ENCODE measurements at regions not wholly inside any gene's neighbourhood (a gene's known extent, or its start where the extent isn't known, plus 50 kb on each side); places are given as distances from the start of the nearest gene placed in this dataset.

DNA sequence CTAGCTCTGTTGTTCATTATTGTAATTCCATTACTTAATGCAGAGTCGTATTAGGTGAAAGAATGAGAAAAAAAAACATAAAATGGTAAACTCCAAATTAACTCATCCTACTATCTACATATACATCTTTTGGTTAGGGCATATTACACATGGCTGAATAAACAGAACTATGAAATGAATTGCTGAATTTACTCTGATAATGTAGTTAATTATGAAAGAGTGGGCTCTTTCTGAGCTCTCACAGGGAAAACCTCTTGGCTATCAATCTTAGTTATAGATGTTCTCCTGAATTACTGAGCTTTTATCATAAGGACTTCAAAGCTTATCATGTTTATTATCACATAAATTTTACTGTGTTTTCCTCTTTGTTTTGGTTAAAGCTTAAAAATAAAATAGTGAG is 798.5 kb upstream of the MDGA2 start:
- H3K9me3 ChIP-seq = peaks cover 3% of the 10 kb centered on the region; the same call in 1 of the 2 replicates
- H3K4me2 ChIP-seq = no peak overlapping the region
- H3K36me3 ChIP-seq = no peaks in the 10 kb centered on the region
- no peaks in the 10 kb centered on the region; the same call in 1 of the 2 replicates for H3K4me1 ChIP-seq
- H3K4me3 ChIP-seq = no peak overlapping the region
- H3K27ac ChIP-seq = no peak overlapping the region
- H3K27me3 ChIP-seq = no peaks in the 10 kb centered on the region
- H4K20me1 ChIP-seq = no peaks in the 10 kb centered on the region
- no peak for TF ChIP-seq Cebpa-rat (IDR thresholded peaks at IDR 0.05)
- no peak overlapping the region for H3K9ac ChIP-seq

DNA sequence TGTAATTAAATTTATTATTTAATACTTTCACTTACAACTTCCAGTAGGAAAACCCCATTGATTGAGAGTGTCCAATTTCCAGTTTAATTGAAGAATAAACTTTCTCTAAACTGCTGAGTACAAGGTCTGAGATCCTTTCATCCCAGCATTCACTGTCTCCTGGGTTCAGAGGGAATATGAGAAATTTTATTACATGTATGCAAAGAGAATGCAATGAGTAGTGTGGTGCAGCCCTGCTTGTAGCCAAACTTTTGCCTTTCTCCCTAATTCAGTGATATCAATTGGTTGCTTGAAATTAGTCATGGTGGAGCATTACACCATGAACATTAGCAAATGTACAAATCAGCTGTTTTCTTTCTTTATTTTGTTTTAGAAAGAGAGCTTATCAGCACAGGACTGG is 780.6 kb upstream of the MDGA2 start:
- Histone ChIP-seq H3K4me1 (no peaks in the 10 kb centered on the region), H3K27ac (no peak overlapping the region), H3K9ac (no peak overlapping the region), H3K36me3 (no peaks in the 10 kb centered on the region), H4K20me1 (no peaks in the 10 kb centered on the region), H3K4me3 (no peak overlapping the region), H3K27me3 (no peaks in the 10 kb centered on the region), H3K4me2 (no peak overlapping the region), H3K9me3 (no peaks in the 10 kb centered on the region)
- no peak for TF ChIP-seq Cebpa-rat (IDR thresholded peaks at IDR 0.05)

DNA sequence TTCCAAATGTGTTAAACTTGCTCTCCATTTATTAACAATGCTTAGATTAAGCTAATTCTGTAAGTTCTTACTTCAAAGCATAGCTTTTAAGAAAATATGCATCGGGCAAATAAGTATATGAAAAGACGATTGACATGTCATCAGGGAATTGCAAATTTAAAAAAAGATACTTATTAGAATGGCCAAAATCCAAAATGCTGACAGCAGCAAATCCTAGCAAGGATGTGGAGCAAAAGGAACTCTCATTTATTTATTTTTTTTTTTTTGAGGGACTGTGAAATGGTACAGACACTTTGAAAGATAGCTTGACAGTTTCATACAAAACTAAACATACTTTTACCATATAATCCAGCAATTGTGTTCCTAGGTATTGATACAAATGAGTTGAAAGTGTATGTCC is 779.5 kb upstream of the MDGA2 start:
- Histone ChIP-seq H3K9ac (no peak overlapping the region), H4K20me1 (no peaks in the 10 kb centered on the region), H3K9me3 (no peaks in the 10 kb centered on the region), H3K27me3 (no peaks in the 10 kb centered on the region), H3K27ac (no peak overlapping the region), H3K4me2 (no peak overlapping the region), H3K4me3 (no peak overlapping the region), H3K36me3 (no peaks in the 10 kb centered on the region), H3K4me1 (no peaks in the 10 kb centered on the region)
- TF ChIP-seq Cebpa-rat (IDR thresholded peaks at IDR 0.05) = no peak

DNA sequence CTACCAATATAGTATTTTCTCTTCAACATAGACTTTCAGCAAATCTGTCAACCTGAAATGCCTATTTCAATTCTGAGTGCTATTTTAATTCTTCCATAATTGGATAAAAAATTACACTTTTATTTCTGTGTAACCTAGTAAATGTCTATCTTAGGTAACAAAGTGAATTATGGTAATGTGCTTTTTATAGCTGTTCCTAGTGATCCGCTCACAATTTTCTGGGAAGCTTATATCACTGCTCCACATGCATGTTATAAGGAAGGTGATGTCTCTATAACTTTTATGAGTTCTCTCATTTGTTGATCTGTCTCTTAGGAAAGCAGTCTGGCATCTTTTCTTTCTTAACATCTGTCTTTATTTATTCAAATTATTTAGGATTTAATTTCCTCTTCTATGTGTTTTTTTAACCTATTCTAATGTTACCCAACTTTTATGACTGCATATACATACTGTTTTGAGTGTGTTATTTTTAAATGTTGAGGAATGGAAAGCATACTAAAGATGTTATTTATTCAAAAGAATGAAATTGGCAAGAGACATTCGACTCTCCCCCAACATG is 777.1 kb upstream of the MDGA2 start:
- Histone ChIP-seq H3K27me3 (no peaks in the 10 kb centered on the region), H3K36me3 (no peaks in the 10 kb centered on the region), H3K4me3 (no peak overlapping the region), H4K20me1 (no peaks in the 10 kb centered on the region), H3K27ac (no peak overlapping the region), H3K4me1 (no peaks in the 10 kb centered on the region), H3K4me2 (no peak overlapping the region), H3K9ac (no peak overlapping the region), H3K9me3 (no peaks in the 10 kb centered on the region)
- TF ChIP-seq Cebpa-rat (IDR thresholded peaks at IDR 0.05) = no peak

DNA sequence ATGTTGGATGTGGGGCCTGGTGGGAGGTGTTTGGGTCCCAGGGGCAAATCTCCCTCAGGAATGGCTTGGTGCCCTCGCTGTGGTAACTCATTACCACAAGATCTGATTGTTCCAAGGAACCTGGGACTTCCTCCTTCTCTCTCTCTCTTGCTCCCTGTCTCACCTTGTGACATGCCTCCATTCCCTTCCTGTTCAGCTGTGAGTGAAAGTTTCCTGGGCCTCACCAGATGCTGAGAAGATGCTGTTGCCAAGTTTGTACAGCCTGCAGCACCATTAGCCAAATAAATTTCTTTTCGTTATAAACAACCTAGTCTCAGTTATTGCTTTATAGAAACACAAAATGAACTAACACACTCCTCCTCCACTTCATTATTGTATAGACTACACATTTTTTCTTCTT is 759.8 kb upstream of the MDGA2 start:
- Histone ChIP-seq H3K4me3 (no peak overlapping the region), H3K9me3 (no peaks in the 10 kb centered on the region), H3K4me2 (no peak overlapping the region), H3K27me3 (no peaks in the 10 kb centered on the region), H3K4me1 (no peaks in the 10 kb centered on the region), H3K36me3 (no peaks in the 10 kb centered on the region), H3K9ac (no peak overlapping the region), H3K27ac (no peak overlapping the region), H4K20me1 (no peaks in the 10 kb centered on the region)
- TF ChIP-seq Cebpa-rat (IDR thresholded peaks at IDR 0.05) = no peak

DNA sequence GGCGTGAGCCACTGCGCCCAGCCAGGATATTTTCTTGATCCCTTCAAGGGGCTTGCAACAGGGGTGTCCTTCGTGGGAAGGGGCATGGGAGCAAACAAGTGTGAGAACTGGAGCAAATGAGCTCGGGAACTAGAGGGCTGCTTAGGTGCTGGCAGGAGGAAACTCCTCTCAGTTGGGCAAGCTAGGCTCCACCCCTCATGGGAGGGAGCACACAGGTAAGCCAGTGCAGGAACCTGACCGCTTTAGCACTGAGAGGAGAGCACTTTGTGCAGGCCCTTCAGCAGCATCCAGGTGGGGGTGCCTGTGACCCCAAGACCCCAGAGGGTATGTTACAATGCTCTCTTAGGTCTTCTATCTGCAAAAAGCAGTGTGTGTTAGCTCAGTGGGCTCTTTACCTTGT is 755.4 kb upstream of the MDGA2 start:
- no peak for TF ChIP-seq Cebpa-rat (IDR thresholded peaks at IDR 0.05)
- Histone ChIP-seq H3K4me1 (no peaks in the 10 kb centered on the region), H3K27ac (no peak overlapping the region), H3K4me2 (no peak overlapping the region), H3K9ac (no peak overlapping the region), H4K20me1 (no peaks in the 10 kb centered on the region), H3K27me3 (no peaks in the 10 kb centered on the region), H3K9me3 (no peaks in the 10 kb centered on the region), H3K36me3 (no peaks in the 10 kb centered on the region), H3K4me3 (no peak overlapping the region)

DNA sequence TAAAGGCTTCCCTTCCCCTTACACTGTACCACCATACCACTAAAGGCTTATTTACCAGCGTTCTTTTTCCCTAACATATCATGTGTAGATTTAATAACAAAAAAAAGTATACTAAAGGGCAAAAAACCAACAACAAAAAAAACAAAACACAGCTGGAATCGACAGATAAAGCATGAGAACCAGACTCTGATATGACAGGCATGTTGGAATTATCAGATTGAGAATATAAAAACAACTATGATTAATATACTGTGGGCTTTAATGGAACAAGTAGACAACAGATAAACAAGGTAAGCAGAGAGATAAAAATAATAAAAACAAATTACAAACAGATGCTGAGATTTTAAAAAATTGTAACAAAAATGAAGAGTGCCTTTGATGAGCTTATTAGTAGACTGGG is 754.1 kb upstream of the MDGA2 start:
- Histone ChIP-seq H3K4me2 (no peak overlapping the region), H4K20me1 (no peaks in the 10 kb centered on the region), H3K4me1 (no peaks in the 10 kb centered on the region), H3K9ac (no peak overlapping the region), H3K36me3 (no peaks in the 10 kb centered on the region), H3K27me3 (no peaks in the 10 kb centered on the region), H3K4me3 (no peak overlapping the region), H3K27ac (no peak overlapping the region), H3K9me3 (no peaks in the 10 kb centered on the region)
- no peak for TF ChIP-seq Cebpa-rat (IDR thresholded peaks at IDR 0.05)

DNA sequence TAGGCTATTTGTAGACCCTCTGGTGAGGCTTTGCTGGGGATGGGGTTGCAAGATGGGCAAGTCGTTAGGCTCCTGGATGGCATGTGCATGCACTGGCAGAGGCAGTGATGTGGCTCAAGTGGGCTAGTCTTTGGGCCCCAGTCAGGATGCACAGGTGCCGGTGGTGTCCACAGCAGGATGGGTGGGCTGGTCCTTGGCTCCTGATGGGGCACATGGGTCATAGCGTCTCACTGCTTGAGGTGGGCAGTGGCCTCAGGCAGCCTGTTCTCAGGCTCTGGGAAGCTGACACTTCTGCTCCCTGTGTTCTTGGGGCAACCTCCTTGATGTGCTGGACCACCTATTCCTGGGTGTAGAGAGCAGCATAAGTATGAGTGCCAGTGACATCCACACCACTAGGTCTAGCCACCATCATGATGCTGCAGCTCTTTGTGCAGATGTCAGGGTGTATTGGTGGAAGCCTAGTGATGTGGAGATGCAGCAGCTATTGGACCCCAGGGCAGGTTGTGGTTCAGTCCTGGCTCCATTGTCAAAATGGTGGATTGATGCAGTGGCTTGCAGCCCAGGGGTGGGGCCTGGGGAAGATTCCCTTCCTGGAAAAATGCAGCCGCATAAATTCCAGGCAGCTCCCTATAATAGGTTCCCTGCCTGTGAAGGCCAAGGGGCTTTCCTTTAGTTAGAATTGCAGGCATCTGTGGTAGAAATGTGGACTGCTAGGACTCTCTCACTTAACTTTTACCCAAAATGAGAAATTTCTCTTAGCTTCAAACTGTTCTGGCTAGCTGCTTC is 742.5 kb upstream of the MDGA2 start:
- Histone ChIP-seq H3K4me2 (no peak overlapping the region), H3K4me1 (no peaks in the 10 kb centered on the region), H3K27ac (no peak overlapping the region), H3K9me3 (peaks cover 13% of the 10 kb centered on the region), H3K36me3 (no peaks in the 10 kb centered on the region), H3K9ac (no peak overlapping the region), H3K4me3 (no peak overlapping the region), H3K27me3 (no peaks in the 10 kb centered on the region), H4K20me1 (no peaks in the 10 kb centered on the region)
- TF ChIP-seq Cebpa-rat (IDR thresholded peaks at IDR 0.05) = no peak

DNA sequence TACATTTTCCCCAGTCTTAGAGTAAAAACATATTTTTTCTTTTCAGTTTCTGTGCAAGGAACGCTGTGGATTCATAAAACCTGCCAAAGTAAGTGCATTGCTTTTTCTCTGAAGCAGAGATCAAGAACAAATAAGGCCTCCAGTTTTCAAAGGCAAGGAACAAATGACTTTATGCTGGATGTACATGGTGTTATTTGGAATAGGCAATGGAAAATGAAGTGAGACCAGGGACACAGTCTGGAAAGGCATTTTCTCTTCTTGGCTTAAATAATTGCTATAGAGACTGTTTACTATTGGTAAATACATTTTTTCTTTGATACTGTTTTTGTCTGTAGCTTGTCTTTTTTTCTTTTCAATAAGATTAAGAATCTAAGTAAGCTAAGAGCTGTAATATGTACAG is 725.9 kb upstream of the MDGA2 start:
- no peak overlapping the region for H3K4me2 ChIP-seq
- no peak overlapping the region for H3K9ac ChIP-seq
- TF ChIP-seq Cebpa-rat (IDR thresholded peaks at IDR 0.05) = no peak
- H3K4me3 ChIP-seq = no peak overlapping the region
- peaks cover 5% of the 10 kb centered on the region; the same call in 1 of the 2 replicates for H3K9me3 ChIP-seq
- H3K27me3 ChIP-seq = no peaks in the 10 kb centered on the region
- H4K20me1 ChIP-seq = no peaks in the 10 kb centered on the region
- H3K4me1 ChIP-seq = no peaks in the 10 kb centered on the region
- no peaks in the 10 kb centered on the region for H3K36me3 ChIP-seq
- no peak overlapping the region for H3K27ac ChIP-seq

DNA sequence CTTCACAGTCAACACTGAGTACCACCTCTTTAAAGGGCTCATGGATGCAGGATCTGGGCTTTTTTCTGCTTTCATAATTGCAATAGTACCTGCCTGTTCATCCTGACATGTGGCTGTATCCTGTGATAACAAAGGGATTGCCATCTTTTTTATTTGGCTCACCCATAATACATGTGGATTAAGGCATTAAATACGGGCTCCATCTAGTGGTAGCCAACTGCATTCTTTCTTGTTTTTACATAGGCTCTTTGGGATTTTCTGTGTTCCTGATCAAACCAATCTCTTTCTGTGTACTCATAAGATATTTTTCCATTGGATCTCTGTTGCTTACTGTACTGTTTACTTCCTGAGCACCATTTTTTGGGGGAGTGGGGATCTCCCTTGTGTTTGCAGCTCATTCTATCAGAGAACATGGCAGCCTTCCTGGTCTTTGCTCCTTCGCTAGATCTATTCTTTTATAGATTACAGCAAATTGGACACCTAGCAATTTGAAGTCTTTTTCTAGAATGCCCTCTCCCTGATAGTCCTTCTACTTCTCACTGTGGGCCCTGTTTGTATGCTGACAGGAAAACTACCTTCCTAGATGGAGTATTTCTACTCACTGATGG is 723.4 kb upstream of the MDGA2 start:
- H3K36me3 ChIP-seq = no peaks in the 10 kb centered on the region
- no peak for TF ChIP-seq Cebpa-rat (IDR thresholded peaks at IDR 0.05)
- H3K27ac ChIP-seq = no peak overlapping the region
- H4K20me1 ChIP-seq = no peaks in the 10 kb centered on the region
- no peak overlapping the region for H3K4me2 ChIP-seq
- no peak overlapping the region for H3K4me3 ChIP-seq
- no peaks in the 10 kb centered on the region for H3K9me3 ChIP-seq
- H3K27me3 ChIP-seq = no peaks in the 10 kb centered on the region
- no peaks in the 10 kb centered on the region for H3K4me1 ChIP-seq
- H3K9ac ChIP-seq = no peak overlapping the region
